GM19455 (cell line): ENCODE measurements at regions not wholly inside any gene's neighbourhood (a gene's known extent, or its start where the extent isn't known, plus 50 kb on each side); places are given as distances from the start of the nearest gene placed in this dataset.

Experiments
- ATAC-seq: cut with Tn5 transposase; IDR thresholded peaks from one replicate; pipeline ENCODE4 v1.9.1; 2021; ENCODE audit not compliant: unreplicated experiment

- ATAC-seq, result no peak
Measured at GRCh38 chr5:68352166-68352565, 136.6 kb downstream of the PIK3R1 start.

DNA sequence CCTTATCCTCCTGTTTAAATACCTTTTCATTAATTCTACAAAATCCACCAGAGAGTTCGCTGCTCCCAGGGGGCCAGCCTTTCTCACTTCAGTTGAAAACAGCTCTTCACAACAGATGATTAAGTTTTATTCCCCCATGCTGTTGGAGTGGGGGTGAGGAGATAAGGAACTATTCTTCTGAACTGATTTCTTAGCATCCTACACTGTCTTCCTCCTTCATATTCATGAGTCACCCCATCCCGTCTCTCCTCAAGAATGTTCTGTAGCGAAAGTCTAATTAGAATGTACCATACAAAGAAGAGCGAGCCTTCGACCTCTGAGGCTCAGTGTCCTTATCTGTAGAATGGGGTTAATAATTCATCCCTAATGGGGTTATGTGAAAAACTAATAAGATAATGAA, 138.0 kb downstream of the PIK3R1 start:
- no peak for ATAC-seq

- no peak for ATAC-seq
Measured at GRCh38 chr5:68354315-68354714, 138.8 kb downstream of the PIK3R1 start.

GRCh38 chr5:68356216-68356615, 140.7 kb downstream of the PIK3R1 start:
- ATAC-seq, result no peak

- no peak for ATAC-seq
Measured at GRCh38 chr5:68356623-68357022, 141.1 kb downstream of the PIK3R1 start.

DNA sequence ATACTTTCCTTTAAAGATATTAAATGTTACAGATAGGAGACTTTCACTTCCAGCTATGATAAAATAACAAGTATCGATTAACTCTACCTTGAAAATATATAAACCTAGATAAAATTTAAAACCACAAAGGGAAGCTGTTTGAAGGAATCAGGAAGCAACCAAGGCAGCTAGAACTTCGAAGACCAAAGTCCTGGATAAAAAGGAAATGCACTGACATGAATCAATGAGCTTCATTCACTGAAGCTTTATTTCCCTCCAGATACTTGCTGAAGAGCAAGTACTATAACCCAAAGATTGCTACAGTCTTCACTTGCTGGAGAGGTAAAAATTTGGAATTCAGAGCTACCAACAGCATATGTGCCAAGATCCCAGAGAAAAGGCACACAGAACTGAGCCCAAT, 144.1 kb downstream of the PIK3R1 start:
- ATAC-seq, result no peak

- ATAC-seq, result no peak
Measured at GRCh38 chr5:68362331-68362730, 146.8 kb downstream of the PIK3R1 start.

DNA sequence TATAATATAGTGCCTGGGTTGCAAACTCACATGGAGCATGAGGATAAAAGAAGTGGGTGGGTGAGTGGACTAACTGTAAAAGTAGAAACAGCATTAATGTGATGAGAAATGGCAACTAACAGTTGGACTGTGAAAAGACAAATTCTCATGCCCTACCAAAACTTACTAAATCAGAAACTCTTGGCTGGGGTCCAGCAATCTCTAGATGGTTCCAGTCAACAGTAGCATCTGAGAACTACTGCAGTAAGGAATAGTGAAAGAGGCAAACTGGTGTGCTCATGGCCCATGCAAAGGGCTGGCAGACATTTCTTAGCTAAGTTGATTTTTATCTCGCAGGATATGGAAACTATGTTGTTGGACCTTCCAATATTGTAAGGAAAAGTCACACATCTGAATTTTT, 150.3 kb downstream of the PIK3R1 start:
- ATAC-seq, result no peak

DNA sequence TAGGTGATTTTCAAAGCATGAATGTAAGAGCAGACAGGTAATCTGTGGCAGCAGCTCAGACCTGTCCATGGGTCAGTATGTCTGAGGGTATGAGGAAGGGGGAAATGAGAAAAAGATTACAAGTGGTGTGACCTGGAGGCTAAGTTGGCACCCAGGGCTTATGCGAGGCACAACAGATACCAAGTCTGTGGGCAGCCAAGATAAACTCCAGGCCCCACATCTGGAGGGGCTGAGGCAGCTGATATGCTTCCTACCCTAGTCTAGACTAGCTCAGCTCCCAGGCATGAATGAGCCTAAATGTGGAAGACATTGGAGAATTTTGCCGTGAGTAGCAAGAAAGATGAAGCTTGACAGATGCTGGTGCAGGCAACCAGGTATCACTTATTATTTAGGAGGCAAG, 151.7 kb downstream of the PIK3R1 start:
- ATAC-seq, result no peak

DNA sequence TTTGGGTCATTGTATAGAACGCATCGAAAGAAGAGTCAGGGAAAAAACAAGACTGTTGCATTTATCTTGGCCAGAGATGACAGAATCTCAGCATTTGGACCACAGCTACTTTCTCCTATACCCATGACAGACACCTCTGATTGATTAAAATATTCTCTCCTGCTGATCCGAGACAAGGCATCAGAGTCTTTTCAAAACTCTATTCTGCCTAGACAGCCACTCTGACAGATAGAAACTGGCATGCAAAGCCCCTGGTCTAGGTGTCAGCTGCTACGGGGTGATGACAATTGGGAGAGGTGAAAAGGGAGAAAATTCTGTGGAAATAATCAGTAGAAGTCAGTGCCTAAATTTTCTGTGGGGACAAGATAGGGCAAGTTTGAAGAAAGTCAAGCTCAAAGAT, 152.2 kb downstream of the PIK3R1 start:
- ATAC-seq, result no peak

GRCh38 chr5:68368311-68369022, 152.9 kb downstream of the PIK3R1 start:
- ATAC-seq, result no peak

- no peak for ATAC-seq
Measured at GRCh38 chr5:68369023-68369359, 153.4 kb downstream of the PIK3R1 start.

DNA sequence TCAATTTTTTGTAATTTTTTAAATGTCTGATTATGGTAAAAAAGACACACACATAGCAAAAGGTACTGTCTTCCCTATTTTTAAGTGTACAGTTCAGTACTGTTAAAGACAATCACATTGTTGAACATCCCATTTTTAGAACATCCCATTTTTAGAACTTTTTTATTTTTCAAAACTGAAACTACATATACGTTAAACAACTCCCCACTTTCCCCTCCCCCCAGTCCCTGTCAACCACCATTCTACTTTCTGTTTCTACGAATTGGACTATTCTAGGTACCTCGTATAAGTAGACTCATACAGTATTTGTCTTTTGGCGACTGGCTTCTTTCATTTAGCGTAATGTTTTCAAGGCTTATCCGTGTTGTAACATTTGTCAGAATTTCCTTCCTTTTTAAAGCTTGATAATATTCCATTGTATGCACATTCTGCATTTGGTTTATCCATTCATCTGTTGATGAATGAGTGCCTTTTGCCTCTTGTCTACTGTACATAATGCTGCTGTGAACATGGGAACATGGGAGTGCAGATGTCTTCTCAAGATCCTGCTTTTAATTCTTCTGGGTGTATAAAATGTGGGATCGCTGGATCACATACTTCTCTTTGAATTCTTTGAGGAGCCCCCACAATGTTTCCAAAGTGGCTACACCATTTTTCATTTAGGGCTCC, 154.0 kb downstream of the PIK3R1 start:
- ATAC-seq, result peak; percentile 72

DNA sequence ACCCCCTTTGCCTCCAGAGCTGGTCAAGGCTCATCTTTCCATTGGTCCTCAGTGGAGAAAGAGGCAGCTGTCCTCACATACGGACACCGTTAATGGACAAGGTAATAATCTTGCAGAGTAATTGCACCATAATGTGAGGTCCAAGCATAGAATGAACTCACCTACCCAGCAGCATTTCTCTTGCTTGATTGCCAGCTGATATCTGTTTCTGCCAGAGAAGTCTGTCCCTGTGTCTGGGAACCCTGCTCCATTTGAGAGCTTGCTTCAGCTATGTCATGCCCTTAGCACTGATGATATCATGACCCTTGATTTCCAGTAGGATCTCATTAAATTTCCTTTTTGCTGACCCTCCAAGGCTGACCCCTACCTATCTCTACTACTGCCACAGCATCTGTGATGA, 154.6 kb downstream of the PIK3R1 start:
- ATAC-seq, result no peak

DNA sequence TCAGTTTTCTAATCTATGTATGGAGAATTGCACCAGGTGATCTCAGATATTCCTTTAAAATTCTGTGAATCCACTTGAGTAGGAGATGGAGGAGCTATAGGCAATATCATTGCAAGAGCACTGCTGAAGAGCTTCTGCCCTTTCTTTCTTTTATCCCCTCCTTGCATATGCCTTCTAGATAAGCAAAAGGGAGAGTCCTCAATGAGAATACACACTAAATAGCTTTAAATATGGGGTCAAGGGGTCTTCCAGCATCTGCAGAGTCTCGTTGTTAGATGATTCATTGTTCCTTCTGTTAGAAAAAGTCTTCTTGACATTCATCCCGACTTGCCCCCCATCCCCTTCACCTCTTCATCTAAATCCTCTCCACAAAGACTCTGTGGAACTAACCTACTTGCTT, 156.1 kb downstream of the PIK3R1 start:
- no peak for ATAC-seq

DNA sequence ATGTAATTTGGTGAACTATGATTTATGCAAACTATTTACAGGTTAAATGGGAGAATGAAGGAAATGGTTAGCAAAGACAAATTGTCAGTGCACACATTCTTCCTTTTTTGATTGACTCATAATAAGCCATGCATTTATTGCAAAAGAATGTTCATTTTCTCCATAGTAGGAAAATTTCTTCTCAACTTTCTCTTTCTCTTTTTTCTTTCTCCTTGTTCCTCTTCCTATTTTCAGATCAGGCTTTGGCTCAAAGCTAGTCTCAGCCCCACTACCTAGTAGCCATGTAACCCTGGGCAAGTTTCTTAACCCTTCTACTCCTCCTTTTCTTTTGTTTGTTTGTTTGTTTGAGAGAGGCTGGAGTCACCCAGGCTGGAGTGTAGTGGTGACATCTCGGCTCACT, 156.6 kb downstream of the PIK3R1 start:
- ATAC-seq, result no peak

DNA sequence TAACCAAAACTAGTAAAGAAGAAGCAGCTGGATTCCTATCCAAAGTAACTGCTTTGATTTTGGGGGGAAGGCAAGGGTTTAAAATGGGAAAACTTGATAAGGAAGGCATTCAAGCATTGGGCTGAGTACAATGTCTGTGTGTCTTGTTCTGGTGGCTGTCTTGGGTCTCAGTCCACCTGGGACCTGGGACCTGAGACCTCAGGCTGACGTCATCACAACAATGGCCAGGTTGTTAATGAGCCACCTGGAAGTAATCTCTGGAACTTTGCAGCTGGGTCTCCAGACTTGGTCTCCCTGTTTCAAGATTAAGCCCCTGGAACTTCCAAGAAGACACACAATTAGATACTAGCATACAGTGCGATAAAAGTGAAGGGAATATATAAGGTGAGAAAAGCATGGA, 157.5 kb downstream of the PIK3R1 start:
- no peak for ATAC-seq

DNA sequence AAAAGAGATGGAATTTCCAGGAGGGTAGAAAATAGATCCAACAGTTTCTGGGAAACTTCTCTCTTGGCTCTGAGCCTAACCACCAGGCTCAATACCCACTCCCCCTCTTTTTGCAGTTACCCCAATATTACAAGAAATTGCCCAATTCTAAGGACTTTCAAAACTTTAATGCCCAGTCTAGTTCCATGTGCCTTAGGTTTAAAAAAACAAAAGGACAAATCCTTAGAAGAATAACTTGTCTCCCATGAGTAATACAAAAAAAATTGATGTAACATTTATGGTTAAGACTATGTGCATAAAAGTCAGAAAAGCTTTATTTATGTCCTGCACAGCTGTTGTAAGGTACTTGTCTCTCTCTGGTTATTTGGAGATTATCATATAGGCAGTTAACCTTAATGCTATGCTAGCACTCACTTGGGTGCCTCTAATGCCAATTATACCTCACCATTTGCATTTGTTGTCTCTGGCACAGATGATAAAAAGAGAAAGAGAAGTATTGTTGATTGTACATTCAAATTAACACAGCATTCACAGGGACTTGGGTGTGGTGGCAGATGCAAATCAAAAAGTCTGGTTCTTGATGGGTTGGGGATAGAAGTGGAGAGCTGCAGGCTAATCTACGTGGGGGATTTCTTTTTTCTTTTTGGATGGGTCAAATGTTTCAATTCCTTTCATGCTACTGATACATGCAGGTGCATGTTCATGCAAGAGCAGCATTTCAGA, 159.4 kb downstream of the PIK3R1 start:
- ATAC-seq, result no peak

- no peak for ATAC-seq
Measured at GRCh38 chr5:68375540-68375939, 160.0 kb downstream of the PIK3R1 start.

- ATAC-seq, result no peak
Measured at GRCh38 chr5:68376935-68377334, 161.4 kb downstream of the PIK3R1 start.

DNA sequence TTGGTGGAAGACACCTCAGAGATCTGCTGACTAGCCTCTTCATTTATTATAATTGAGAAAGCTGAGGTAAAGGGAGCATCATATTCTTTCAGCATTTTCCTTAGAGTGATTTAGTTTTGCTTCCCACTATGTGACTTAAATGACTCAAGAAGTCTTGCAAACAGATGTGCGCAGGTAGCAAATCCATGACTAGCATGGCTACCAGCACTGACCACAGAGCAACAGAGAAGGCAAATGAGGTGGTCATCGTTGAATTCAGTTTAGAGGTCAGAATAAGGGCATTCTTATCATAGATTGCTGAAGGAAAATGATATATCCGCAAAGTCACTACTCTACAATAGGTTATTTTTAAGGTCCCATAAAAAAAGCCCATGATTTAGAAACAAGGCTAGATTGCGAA, 162.2 kb downstream of the PIK3R1 start:
- ATAC-seq, result peak; percentile 68

DNA sequence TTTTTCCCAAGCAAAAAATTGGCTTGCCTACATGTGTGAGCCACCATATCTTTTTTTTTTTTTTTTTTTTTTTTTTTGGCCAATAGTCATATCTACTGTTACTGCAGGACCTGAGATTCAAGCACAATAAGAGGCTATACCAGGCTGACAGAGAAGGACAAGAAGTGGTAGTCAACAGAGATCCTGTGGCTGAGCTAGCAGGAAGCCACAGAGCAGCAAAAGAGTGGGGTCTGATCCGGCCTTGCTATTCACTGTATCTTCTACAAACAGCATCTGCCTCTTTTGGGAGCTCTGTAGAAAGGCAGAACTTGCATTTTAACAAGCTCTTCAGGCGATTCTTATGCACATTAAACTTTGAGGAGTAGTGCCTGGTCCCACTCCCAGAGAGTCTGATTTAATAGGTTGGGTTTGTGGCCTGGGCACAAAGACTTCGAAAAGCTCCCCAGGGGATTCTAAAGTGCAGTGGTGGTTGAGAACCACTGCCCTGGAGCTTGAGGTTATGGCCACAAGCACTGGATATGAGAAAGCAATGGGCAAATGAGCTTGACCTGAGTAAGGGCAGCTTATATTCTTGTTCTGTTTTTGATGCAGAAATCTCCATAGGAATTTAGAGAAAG, 162.8 kb downstream of the PIK3R1 start:
- peak; percentile 62 for ATAC-seq
